OCI-LY3 (cell line): ENCODE measurements at regions not wholly inside any gene's neighbourhood (a gene's known extent, or its start where the extent isn't known, plus 50 kb on each side); places are given as distances from the start of the nearest gene placed in this dataset.

Source experiments
- CTCF ChIP-seq: fragments of 200-600, 300-600 bp; sonication (generic); IDR thresholded peaks from 2 replicates; pipeline ENCODE4 v1.5.1; 2014; ENCODE audit warnings: antibody characterized with exemption, low read length, low read depth
- EZH2phosphoT487 ChIP-seq: fragments of 200-600 bp; shearing (Covaris generic); IDR thresholded peaks from 2 replicates; pipeline ENCODE4 v1.6.1; 2018; ENCODE audit warnings: antibody characterized with exemption, mixed run types, low read depth

GRCh38 chr2:16477648-16478047, 188.0 kb downstream of the CYRIA start:
- TF ChIP-seq CTCF (no peak), EZH2phosphoT487 (no peak)
